ENCODE measurements at regions not wholly inside any gene's neighbourhood (a gene's known extent, or its start where the extent isn't known, plus 50 kb on each side); places are given as distances from the start of the nearest gene placed in this dataset.
A peak's percentile ranks its signal among the peaks of the same experiment; 100 is the strongest.

- no peak for DNase-seq (ENCODE audit: low spot score)
- Histone ChIP-seq H3K27ac (peak overlapping the region; percentile 51 to 75), H3K4me3 (peak overlapping the region; percentile 18)
- no peak for TF ChIP-seq CTCF (IDR thresholded peaks at IDR 0.05)
These were observed 125.8 kb downstream of the NCOR2 start for GRCh38 chr12:124441443-124442194.

- no peak for DNase-seq (ENCODE audit: low spot score)
- TF ChIP-seq CTCF (IDR thresholded peaks at IDR 0.05) = no peak
- H3K27ac ChIP-seq = peak overlapping the region; percentile 51 to 75
These were observed 126.5 kb downstream of the NCOR2 start for GRCh38 chr12:124440841-124441381.

GRCh38 chr12:124440031-124440626, 127.3 kb downstream of the NCOR2 start:
- H3K27ac ChIP-seq = peak overlapping the region; percentile 31 to 75
- no peak for TF ChIP-seq CTCF (IDR thresholded peaks at IDR 0.05)
- no peak for DNase-seq (ENCODE audit: low spot score)
- no peak overlapping the region for H3K4me3 ChIP-seq

More at GRCh38 chr12:124440841-124441381, 126.5 kb downstream of the NCOR2 start:
- peak overlapping the region; percentile 18 for H3K4me3 ChIP-seq

GRCh38 chr12:124438437-124439056, 128.9 kb downstream of the NCOR2 start:
- no peak overlapping the region for H3K27ac ChIP-seq
- no peak for DNase-seq (ENCODE audit: low spot score)
- TF ChIP-seq CTCF (IDR thresholded peaks at IDR 0.05) = no peak
- no peak overlapping the region for H3K4me3 ChIP-seq

- no peak overlapping the region for H3K27ac ChIP-seq
- H3K4me3 ChIP-seq = no peak overlapping the region
- no peak for TF ChIP-seq CTCF (IDR thresholded peaks at IDR 0.05)
- DNase-seq (ENCODE audit: low spot score) = no peak
These were observed 129.6 kb downstream of the NCOR2 start for GRCh38 chr12:124437617-124438436.

GRCh38 chr12:124437121-124437520, 130.3 kb downstream of the NCOR2 start:
- Histone ChIP-seq H3K4me3 (no peak overlapping the region), H3K27ac (no peak overlapping the region)
- TF ChIP-seq CTCF (IDR thresholded peaks at IDR 0.05) = no peak

More at GRCh38 chr12:124437121-124437520, 130.3 kb downstream of the NCOR2 start:
- DNase-seq (ENCODE audit: low spot score) = no peak

Measured in coronary artery (tissue), 2 donors.